A673 (cell line): ENCODE measurements at regions not wholly inside any gene's neighbourhood (a gene's known extent, or its start where the extent isn't known, plus 50 kb on each side); places are given as distances from the start of the nearest gene placed in this dataset.

Experiments used
- BruUV-seq: library from RNA; stranded (reverse); fragments of 400-500 nt; replicated peaks from 2 replicates; lab custom pipeline; 2021; lab: Mats Ljungman, UMichigan
- CTCF ChIA-PET: fragments of 300-600 bp; sonication (Branson Sonifier 250); formaldehyde crosslinking; loops from one replicate; lab custom pipeline; 2022; ENCODE audit warnings: antibody characterized with exemption; lab: Charles Lee
- POLR2A ChIA-PET: fragments of 300-600 bp; sonication (Branson Sonifier 250); formaldehyde crosslinking; loops from one replicate; lab custom pipeline; 2022; ENCODE audit warnings: antibody characterized with exemption; ENCODE audit not compliant: low non-redundant PET; lab: Charles Lee
- DNase-seq: peaks from one replicate; pipeline ENCODE4 v3.0.0-alpha.2; 2015; ENCODE audit warnings: low spot score
- H3K27ac ChIP-seq: fragments of 200-600 bp; sonication (generic); 2 replicates; pipeline ENCODE4 v1.5.1; 2016; ENCODE audit warnings: mixed run types, low read depth, mild to moderate bottlenecking, mixed read lengths, antibody characterized with exemption, low read length; ENCODE audit not compliant: poor library complexity, severe bottlenecking
- H3K27me3 ChIP-seq: fragments of 200-600 bp; sonication (generic); replicated peaks from 2 replicates; pipeline ENCODE4 v1.6.1; 2017; ENCODE audit warnings: mixed run types, low read depth, mild to moderate bottlenecking, mixed read lengths, antibody characterized with exemption, low read length; ENCODE audit not compliant: insufficient read depth, poor library complexity
- H3K36me3 ChIP-seq: fragments of 200-600 bp; sonication (generic); 2 replicates; pipeline ENCODE4 v1.6.1; 2016; ENCODE audit warnings: mixed run types, mild to moderate bottlenecking, mixed read lengths, antibody characterized with exemption, low read length; ENCODE audit not compliant: insufficient read depth, poor library complexity, severe bottlenecking
- H3K4me1 ChIP-seq: fragments of 200-600 bp; sonication (generic); 2 replicates; pipeline ENCODE4 v1.6.1; 2017; ENCODE audit warnings: mixed run types, mild to moderate bottlenecking, mixed read lengths, antibody characterized with exemption, low read length; ENCODE audit not compliant: insufficient read depth, poor library complexity, severe bottlenecking
- H3K4me3 ChIP-seq: fragments of 200-600 bp; sonication (generic); 2 replicates; pipeline ENCODE4 v1.5.1; 2016; ENCODE audit warnings: low read depth, mixed run types, mild to moderate bottlenecking, mixed read lengths, low read length; ENCODE audit not compliant: poor library complexity, severe bottlenecking
- H3K9me3 ChIP-seq: fragments of 200-600 bp; sonication (generic); 2 replicates; pipeline ENCODE4 v1.6.1; 2016; ENCODE audit warnings: mixed run types, low read depth, mild to moderate bottlenecking, mixed read lengths, antibody characterized with exemption, low read length; ENCODE audit not compliant: poor library complexity, severe bottlenecking
- CTCF ChIP-seq: fragments of 300-800, 200-600 bp; sonication (generic); conservative IDR thresholded peaks from 2 replicates; pipeline ENCODE4 v1.5.1; 2017; ENCODE audit warnings: low read depth, mild to moderate bottlenecking, antibody characterized with exemption, low read length, moderate library complexity, mixed read lengths
- EZH2 ChIP-seq: fragments of 200-600 bp; sonication (generic); IDR thresholded peaks from 2 replicates; pipeline ENCODE4 v1.6.1; 2017; ENCODE audit warnings: borderline replicate concordance, low read depth, mild to moderate bottlenecking, mixed read lengths, antibody characterized with exemption, low read length; ENCODE audit not compliant: poor library complexity, severe bottlenecking
- intact Hi-C: fragments of 100-400 bp; cut with micrococcal nuclease; formaldehyde crosslinking; loops from one replicate; pipeline ENCODE4 v1.10.0; 2022; ENCODE audit not compliant: unreplicated experiment

- Histone ChIP-seq H3K27ac (no peak overlapping the region), H3K36me3 (no peaks in the 10 kb centered on the region), H3K4me1 (peaks cover 8% of the 10 kb centered on the region), H3K4me3 (no peak overlapping the region), H3K9me3 (no peaks in the 10 kb centered on the region), H3K27me3 (no peaks in the 10 kb centered on the region)
- BruUV-seq: no TSS peak
- DNase-seq: peak; percentile 85
- TF ChIP-seq CTCF (peak; percentile 75), EZH2 (no peak)
- intact Hi-C loops: loop anchor here (1.0 kb wide), 1 partner anchor 99 kb away; no protein-coding TSS in a partner anchor
- ChIA-PET CTCF (interaction anchor here (0.7 to 6.6 kb wide), 5 partner anchors 99 to 951 kb away, joined by 4 to 111 read pairs (median 5); partner anchors contain the start of gene COL1A2), POLR2A (no interaction called here)
These were observed 98.8 kb upstream of the COL1A2 start for GRCh38 chr7:94295850-94296249.

- no peaks in the 10 kb centered on the region for H3K9me3 ChIP-seq
- intact Hi-C loops: no loop called here
- H3K27ac ChIP-seq: no peak overlapping the region
- no peak for DNase-seq
- TF ChIP-seq CTCF: no peak
- TF ChIP-seq EZH2: no peak
- BruUV-seq: no TSS peak
- POLR2A ChIA-PET: interaction anchor here (0.6 kb wide), 1 partner anchor 650 kb away, joined by 3 read pairs; no protein-coding TSS in a partner anchor
- no peaks in the 10 kb centered on the region for H3K27me3 ChIP-seq
- peaks cover 18% of the 10 kb centered on the region for H3K4me1 ChIP-seq
- CTCF ChIA-PET: interaction anchor here (1.1 to 6.6 kb wide), 2 partner anchors 51 to 98 kb away, joined by 6 to 111 read pairs; partner anchors contain the start of gene COL1A2
- H3K36me3 ChIP-seq: no peaks in the 10 kb centered on the region
- H3K4me3 ChIP-seq: no peak overlapping the region
These were observed 97.8 kb upstream of the COL1A2 start for GRCh38 chr7:94296881-94297280.

- DNase-seq: no peak
- ChIA-PET CTCF (interaction anchor here (0.7 to 6.6 kb wide), 3 partner anchors 51 to 1127 kb away, joined by 6 to 111 read pairs (median 6); partner anchors contain the start of gene COL1A2), POLR2A (no interaction called here)
- H3K4me3 ChIP-seq: no peak overlapping the region
- intact Hi-C loops: no loop called here
- H3K27me3 ChIP-seq: no peaks in the 10 kb centered on the region
- TF ChIP-seq CTCF (no peak), EZH2 (no peak)
- H3K36me3 ChIP-seq: no peaks in the 10 kb centered on the region
- H3K9me3 ChIP-seq: no peaks in the 10 kb centered on the region
- peaks cover 23% of the 10 kb centered on the region for H3K4me1 ChIP-seq
- H3K27ac ChIP-seq: no peak overlapping the region
- BruUV-seq: no TSS peak
These were observed 97.3 kb upstream of the COL1A2 start for GRCh38 chr7:94297397-94297838.
